K562 (cell line): ENCODE measurements at regions not wholly inside any gene's neighbourhood (a gene's known extent, or its start where the extent isn't known, plus 50 kb on each side); places are given as distances from the start of the nearest gene placed in this dataset.

Experiments used
- DEAF1 ChIP-seq: fragments of 450-650 bp; formaldehyde crosslinking; IDR thresholded peaks from 2 replicates; pipeline ENCODE4 v1.4.0; 2020; ENCODE audit warnings: mild to moderate bottlenecking, moderate library complexity
- KAT7 ChIP-seq: sonication (generic); formaldehyde crosslinking; IDR thresholded peaks from 2 replicates; pipeline ENCODE4 v1.8.0; 2022; ENCODE audit warnings: missing genetic modification reagents, mild to moderate bottlenecking, borderline replicate concordance
- KLF6 ChIP-seq: fragments of 250-450 bp; sonication (Bioruptor Pico); IDR thresholded peaks from 2 replicates; pipeline ENCODE4 v1.4.0; 2020; ENCODE audit warnings: mild to moderate bottlenecking, moderate library complexity, borderline replicate concordance
- TAF15 ChIP-seq: fragments of 200-400 bp; formaldehyde crosslinking; IDR thresholded peaks from 2 replicates; pipeline ENCODE4 v1.6.1; 2017; ENCODE audit warnings: mild to moderate bottlenecking, low read depth, low read length, moderate library complexity
- YBX1 ChIP-seq: fragments of 450-650 bp; IDR thresholded peaks from 2 replicates; pipeline ENCODE4 v1.7.1; 2016; ENCODE audit warnings: mild to moderate bottlenecking
- ZBTB33 ChIP-seq: sonication (generic); formaldehyde crosslinking; IDR thresholded peaks from 2 replicates; pipeline ENCODE4 v1.8.1; 2023; ENCODE audit warnings: mild to moderate bottlenecking, missing genetic modification reagents
- ZFP30 ChIP-seq: fragments of 250-450 bp; sonication (Bioruptor Pico); IDR thresholded peaks from 2 replicates; pipeline ENCODE4 v1.8.0; 2022; ENCODE audit warnings: moderate library complexity, mild to moderate bottlenecking, inconsistent platforms, borderline replicate concordance
- ZNF384 ChIP-seq: IDR thresholded peaks from 2 replicates; pipeline ENCODE4 v1.6.1; 2012; ENCODE audit warnings: low read depth, low read length, improper control_type of control experiment
- TF ChIP-seq, protein P1 (sequence below): conservative IDR thresholded peaks from 2 replicates; pipeline ENCODE4 v1.6.1; 2011; ENCODE audit warnings: low read depth, mild to moderate bottlenecking, low read length; ENCODE audit not compliant: control insufficient read depth

- TF ChIP-seq ZNF384 (no peak), KLF6 (CRISPR knock-in tag) (no peak), ZFP30 (CRISPR knock-in tag) (no peak), KAT7 (no peak), TAF15 (no peak), YBX1 (no peak), ZBTB33 (CRISPR knock-in tag) (no peak), DEAF1 (CRISPR knock-in tag) (no peak)
- TF ChIP-seq, protein P1, sequence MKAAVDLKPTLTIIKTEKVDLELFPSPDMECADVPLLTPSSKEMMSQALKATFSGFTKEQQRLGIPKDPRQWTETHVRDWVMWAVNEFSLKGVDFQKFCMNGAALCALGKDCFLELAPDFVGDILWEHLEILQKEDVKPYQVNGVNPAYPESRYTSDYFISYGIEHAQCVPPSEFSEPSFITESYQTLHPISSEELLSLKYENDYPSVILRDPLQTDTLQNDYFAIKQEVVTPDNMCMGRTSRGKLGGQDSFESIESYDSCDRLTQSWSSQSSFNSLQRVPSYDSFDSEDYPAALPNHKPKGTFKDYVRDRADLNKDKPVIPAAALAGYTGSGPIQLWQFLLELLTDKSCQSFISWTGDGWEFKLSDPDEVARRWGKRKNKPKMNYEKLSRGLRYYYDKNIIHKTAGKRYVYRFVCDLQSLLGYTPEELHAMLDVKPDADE: no peak
Measured at GRCh38 chr5:103441523-103441922, 121.1 kb downstream of the NUDT12 start.
